CD4-positive, alpha-beta T cell (primary cell): ENCODE measurements at regions not wholly inside any gene's neighbourhood (a gene's known extent, or its start where the extent isn't known, plus 50 kb on each side); places are given as distances from the start of the nearest gene placed in this dataset.

Source experiments
- ATAC-seq: fragments of 200-7000 bp; cut with Tn5 transposase; one replicate; pipeline ENCODE4 v1.10.0; 2022; ENCODE audit warnings: mild to moderate bottlenecking; ENCODE audit not compliant: poor library complexity
- CTCF ChIA-PET: fragments of 350-600 bp; sonication (Branson Sonifier 250); formaldehyde crosslinking; loops from one replicate; lab custom pipeline; 2021; ENCODE audit warnings: antibody characterized with exemption, inconsistent platforms; lab: Charles Lee
- POLR2A ChIA-PET: fragments of 350-600 bp; sonication (Branson Sonifier 250); formaldehyde crosslinking; loops from one replicate; lab custom pipeline; 2021; ENCODE audit warnings: antibody characterized with exemption, inconsistent platforms; lab: Charles Lee
- DNase-seq, 14 experiments: peaks; one replicate each; pipeline ENCODE4 v3.0.0-alpha.2; 2013 to 2020; ENCODE audit warnings: mixed read lengths in 2 of 14
- H3K27ac ChIP-seq, 2 donors: one replicate each; pipeline versions ENCODE4 v1.5.1 to v1.7.0; 2013; ENCODE audit warnings: low read length in 2 of 2, low read depth in 1 of 2, mild to moderate bottlenecking in 1 of 2
- H3K27me3 ChIP-seq, 2 experiments: 1 replicate in 1 of 2; 2 replicates in 1 of 2; pipeline versions ENCODE4 v1.6.1 to v1.7.0; 2013; ENCODE audit warnings: low read length in 2 of 2, control low read depth in 1 of 2, mild to moderate bottlenecking in 1 of 2, moderate library complexity in 1 of 2; ENCODE audit not compliant: insufficient read depth in 2 of 2, control insufficient read depth in 1 of 2
- H3K36me3 ChIP-seq: one replicate; pipeline ENCODE4 v1.6.1; 2013; ENCODE audit warnings: low read length, control low read depth; ENCODE audit not compliant: insufficient read depth
- H3K4me1 ChIP-seq: one replicate; pipeline ENCODE4 v1.6.1; 2013; ENCODE audit warnings: low read length, control low read depth; ENCODE audit not compliant: insufficient read depth
- H3K4me3 ChIP-seq: one replicate; pipeline ENCODE4 v1.5.1; 2013; ENCODE audit warnings: mild to moderate bottlenecking, low read length, moderate library complexity
- H3K9me3 ChIP-seq, 2 experiments: 1 replicate in 1 of 2; 2 replicates in 1 of 2; pipeline versions ENCODE4 v1.6.1 to v1.7.0; 2013; ENCODE audit warnings: low read length in 2 of 2, mild to moderate bottlenecking in 2 of 2, control low read depth in 1 of 2, moderate library complexity in 1 of 2; ENCODE audit not compliant: control insufficient read depth in 1 of 2, insufficient read depth in 1 of 2
- H3K27ac Mint-ChIP-seq: one replicate; pipeline ENCODE4 v1.8.0; 2020; ENCODE audit warnings: mixed read lengths
- H3K27me3 Mint-ChIP-seq: one replicate; pipeline ENCODE4 v1.8.0; 2021; ENCODE audit warnings: mixed read lengths
- H3K36me3 Mint-ChIP-seq: one replicate; pipeline ENCODE4 v1.8.0; 2021; ENCODE audit warnings: low read depth, mixed read lengths
- H3K4me1 Mint-ChIP-seq: one replicate; pipeline ENCODE4 v1.8.0; 2021; ENCODE audit warnings: low read depth, mixed read lengths
- H3K4me3 Mint-ChIP-seq: one replicate; pipeline ENCODE4 v1.8.0; 2020; ENCODE audit warnings: mild to moderate bottlenecking, mixed read lengths
- H3K9me3 Mint-ChIP-seq: one replicate; pipeline ENCODE4 v1.8.0; 2020; ENCODE audit warnings: mixed read lengths
- CTCF ChIP-seq: fragments of 200-600 bp; IDR thresholded peaks from one replicate; pipeline ENCODE4 v1.8.0; 2022; ENCODE audit warnings: antibody characterized with exemption, mild to moderate bottlenecking
- intact Hi-C, 2 experiments: fragments of 100-400 bp; cut with DNase I in 1 of 2; cut with micrococcal nuclease in 1 of 2; formaldehyde crosslinking; loops; one replicate each; pipeline versions ENCODE4 v1.15.1 to v1.9.0; 2023 to 2025; cut with DNase I, micrococcal nuclease

- no peak for TF ChIP-seq CTCF
- DNase-seq: no peak
- ATAC-seq: no peak
- Histone ChIP-seq H3K27me3 (no peaks in the 10 kb centered on the region), H3K4me3 (no peak overlapping the region), H3K27ac (no peak overlapping the region), H3K9me3 (peaks cover 0 to 2% of the 10 kb centered on the region in 2 experiments), H3K4me1 (no peaks in the 10 kb centered on the region), H3K36me3 (no peaks in the 10 kb centered on the region)
- intact Hi-C loops: no loop called here
- no peak overlapping the region for H3K4me3 Mint-ChIP-seq
- H3K36me3 Mint-ChIP-seq: no peaks in the 10 kb centered on the region
- no peaks in the 10 kb centered on the region for H3K9me3 Mint-ChIP-seq
- H3K4me1 Mint-ChIP-seq: no peaks in the 10 kb centered on the region
- ChIA-PET POLR2A (no interaction called here), CTCF (no interaction called here)
- no peak overlapping the region for H3K27ac Mint-ChIP-seq
- H3K27me3 Mint-ChIP-seq: peaks cover 4% of the 10 kb centered on the region
Observed at GRCh38 chr1:96934282-96934681, 212.7 kb downstream of the PTBP2 start.

GRCh38 chr1:96944432-96945092, 223.0 kb downstream of the PTBP2 start:
- H3K27me3 Mint-ChIP-seq: peaks cover 24% of the 10 kb centered on the region
- no peak for TF ChIP-seq CTCF
- DNase-seq (no peak), ATAC-seq (no peak)
- CTCF ChIA-PET: no interaction called here
- intact Hi-C loops: no loop called here
- Histone ChIP-seq H3K27ac (no peak overlapping the region), H3K9me3 (no peaks in the 10 kb centered on the region), H3K36me3 (no peaks in the 10 kb centered on the region), H3K4me3 (no peak overlapping the region), H3K27me3 (no peaks in the 10 kb centered on the region), H3K4me1 (no peaks in the 10 kb centered on the region)
- POLR2A ChIA-PET: interaction anchor here (0.6 kb wide), 1 partner anchor 704 kb away, joined by 3 read pairs; no protein-coding TSS in a partner anchor
- H3K4me3 Mint-ChIP-seq: no peak overlapping the region
- no peaks in the 10 kb centered on the region for H3K9me3 Mint-ChIP-seq
- no peaks in the 10 kb centered on the region for H3K36me3 Mint-ChIP-seq
- H3K27ac Mint-ChIP-seq: no peak overlapping the region
- H3K4me1 Mint-ChIP-seq: no peaks in the 10 kb centered on the region

- no peaks in the 10 kb centered on the region for H3K4me1 ChIP-seq
- TF ChIP-seq CTCF: no peak
- POLR2A ChIA-PET: no interaction called here
- no peak overlapping the region for H3K4me3 Mint-ChIP-seq
- no peaks in the 10 kb centered on the region for H3K9me3 Mint-ChIP-seq
- no peaks in the 10 kb centered on the region for H3K4me1 Mint-ChIP-seq
- H3K4me3 ChIP-seq: no peak overlapping the region
- CTCF ChIA-PET: no interaction called here
- H3K27ac Mint-ChIP-seq: no peak overlapping the region
- H3K36me3 ChIP-seq: no peaks in the 10 kb centered on the region
- DNase-seq (no peak), ATAC-seq (no peak)
- H3K9me3 ChIP-seq: no peaks in the 10 kb centered on the region
- H3K27me3 Mint-ChIP-seq: peaks cover 32% of the 10 kb centered on the region
- no peaks in the 10 kb centered on the region for H3K36me3 Mint-ChIP-seq
- no peaks in the 10 kb centered on the region for H3K27me3 ChIP-seq
- intact Hi-C loops: no loop called here
- H3K27ac ChIP-seq: no peak overlapping the region
Observed at GRCh38 chr1:96945509-96946084, 224.0 kb downstream of the PTBP2 start.
